Nephron progenitor cell (in vitro differentiated cells): ENCODE measurements at regions not wholly inside any gene's neighbourhood (a gene's known extent, or its start where the extent isn't known, plus 50 kb on each side); places are given as distances from the start of the nearest gene placed in this dataset.
A peak's percentile ranks its signal among the peaks of the same experiment; 100 is the strongest.

ENCODE experiments used
- DNase-seq: peaks from one replicate; pipeline ENCODE4 v3.0.0; 2021
- H3K27ac Mint-ChIP-seq: 2 replicates; pipeline ENCODE4 v1.8.0; 2021; ENCODE audit warnings: mild to moderate bottlenecking, moderate library complexity, mixed read lengths
- H3K27me3 Mint-ChIP-seq: 2 replicates; pipeline ENCODE4 v1.8.0; 2021; ENCODE audit warnings: mild to moderate bottlenecking, low read depth, mixed read lengths; ENCODE audit not compliant: poor library complexity
- H3K36me3 Mint-ChIP-seq: 2 replicates; pipeline ENCODE4 v1.8.0; 2021; ENCODE audit warnings: low read depth, mixed read lengths
- H3K4me1 Mint-ChIP-seq: 2 replicates; pipeline ENCODE4 v1.8.0; 2021; ENCODE audit warnings: mixed read lengths
- H3K4me3 Mint-ChIP-seq: 2 replicates; pipeline ENCODE4 v1.8.0; 2021; ENCODE audit warnings: mild to moderate bottlenecking, moderate library complexity, mixed read lengths
- H3K9me3 Mint-ChIP-seq: 2 replicates; pipeline ENCODE4 v1.8.0; 2021; ENCODE audit warnings: mild to moderate bottlenecking, moderate library complexity, mixed read lengths
- CTCF ChIP-seq: fragments of 200-600 bp; sonication (generic); IDR thresholded peaks from 2 replicates; pipeline ENCODE4 v1.5.0; 2021; ENCODE audit warnings: antibody characterized with exemption

DNA sequence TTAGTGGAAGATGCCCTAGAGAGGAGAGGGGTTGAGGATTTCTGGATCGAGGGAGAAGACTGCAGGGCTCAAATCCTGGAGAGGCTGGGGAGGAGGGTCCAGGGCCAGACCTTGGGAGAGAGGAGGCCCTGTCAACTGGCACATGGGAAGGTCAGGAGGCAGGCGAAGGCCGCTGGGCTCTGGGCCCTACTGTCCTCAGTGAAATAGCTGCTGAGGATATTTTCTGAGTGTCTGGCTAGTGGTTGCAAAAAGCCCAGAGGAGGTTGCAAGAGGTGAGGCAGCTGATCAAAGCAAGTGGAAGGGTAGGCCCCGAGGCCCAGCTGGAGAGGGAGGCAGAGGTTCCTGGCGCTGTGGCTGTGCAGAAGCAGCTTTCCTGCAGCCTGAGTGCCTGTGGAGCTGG, 103.4 kb upstream of the MLN start:
- Mint-ChIP-seq H3K27me3 (peaks cover 14% of the 10 kb centered on the region), H3K36me3 (no peaks in the 10 kb centered on the region), H3K27ac (no peak overlapping the region), H3K4me3 (no peak overlapping the region), H3K9me3 (no peaks in the 10 kb centered on the region), H3K4me1 (peaks cover 73% of the 10 kb centered on the region)
- no peak for DNase-seq
- TF ChIP-seq CTCF: no peak

GRCh38 chr6:33906439-33906838, 102.6 kb upstream of the MLN start:
- no peaks in the 10 kb centered on the region for H3K36me3 Mint-ChIP-seq
- no peaks in the 10 kb centered on the region for H3K9me3 Mint-ChIP-seq
- no peak overlapping the region for H3K27ac Mint-ChIP-seq
- no peak for DNase-seq
- peaks cover 73% of the 10 kb centered on the region for H3K4me1 Mint-ChIP-seq
- no peak overlapping the region for H3K4me3 Mint-ChIP-seq
- peaks cover 14% of the 10 kb centered on the region for H3K27me3 Mint-ChIP-seq
- no peak for TF ChIP-seq CTCF

GRCh38 chr6:33905071-33905609, 101.3 kb upstream of the MLN start:
- H3K4me3 Mint-ChIP-seq: no peak overlapping the region
- H3K27ac Mint-ChIP-seq: no peak overlapping the region
- H3K4me1 Mint-ChIP-seq: peaks cover 78% of the 10 kb centered on the region

DNA sequence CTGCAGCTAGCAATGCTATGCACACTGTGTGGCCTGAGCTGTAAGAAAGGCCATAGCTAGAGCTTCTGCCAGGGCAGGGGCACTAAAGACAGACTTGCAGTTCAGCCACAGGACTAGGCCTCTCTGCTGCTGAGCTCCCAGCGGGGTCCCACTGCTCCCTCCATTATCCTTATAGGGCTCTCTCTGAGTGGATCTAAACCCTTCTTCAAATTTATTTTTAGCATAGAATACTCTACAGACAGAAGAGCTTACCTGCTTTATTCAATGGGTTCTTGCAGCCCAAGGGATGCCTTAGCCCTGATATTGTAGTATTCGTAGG, 100.9 kb upstream of the MLN start:
- Mint-ChIP-seq H3K36me3 (no peaks in the 10 kb centered on the region), H3K4me3 (no peak overlapping the region), H3K27me3 (peaks cover 14% of the 10 kb centered on the region), H3K4me1 (peaks cover 80% of the 10 kb centered on the region), H3K9me3 (no peaks in the 10 kb centered on the region), H3K27ac (no peak overlapping the region)
- no peak for DNase-seq
- TF ChIP-seq CTCF: no peak

More at GRCh38 chr6:33905071-33905609, 101.3 kb upstream of the MLN start:
- H3K27me3 Mint-ChIP-seq: peaks cover 14% of the 10 kb centered on the region
- TF ChIP-seq CTCF: no peak
- DNase-seq: no peak
- no peaks in the 10 kb centered on the region for H3K9me3 Mint-ChIP-seq
- no peaks in the 10 kb centered on the region for H3K36me3 Mint-ChIP-seq

DNA sequence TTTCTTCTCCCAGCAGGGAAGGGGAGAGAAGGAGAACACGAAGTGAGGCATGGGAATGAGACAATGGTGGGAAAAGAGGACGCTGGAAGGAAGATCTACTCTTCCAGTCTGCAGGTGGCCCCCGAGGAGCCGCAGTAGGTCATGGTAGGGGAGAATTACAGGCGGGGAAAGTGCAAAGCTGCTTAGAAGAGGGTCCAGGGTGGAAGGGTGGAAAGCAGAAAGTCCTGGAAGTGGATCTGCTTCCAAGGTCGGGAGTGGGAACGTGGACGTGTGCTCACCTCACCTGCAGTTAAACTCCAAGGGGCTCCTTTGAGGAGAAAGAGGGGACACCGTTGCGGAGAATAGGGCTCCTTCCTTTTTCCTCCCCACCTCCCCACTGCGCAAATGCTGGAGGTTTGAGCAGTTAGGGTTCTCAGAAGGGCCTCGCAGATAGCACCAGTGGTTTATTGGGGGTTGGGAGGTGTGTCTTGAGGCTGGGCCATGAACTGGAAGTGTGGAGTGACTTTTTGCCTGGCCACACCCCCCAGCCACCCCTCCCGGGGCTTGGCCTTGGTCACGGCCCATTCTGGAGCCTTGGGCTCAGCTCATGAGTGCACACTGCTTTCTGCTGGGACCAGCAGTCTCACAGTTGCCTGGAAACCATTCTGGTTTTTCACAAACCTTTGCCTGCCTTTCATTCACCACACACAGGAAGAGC, 100.4 kb upstream of the MLN start:
- Mint-ChIP-seq H3K36me3 (no peaks in the 10 kb centered on the region), H3K27ac (no peak overlapping the region), H3K9me3 (no peaks in the 10 kb centered on the region), H3K27me3 (peaks cover 14% of the 10 kb centered on the region), H3K4me3 (no peak overlapping the region), H3K4me1 (peaks cover 80% of the 10 kb centered on the region)
- TF ChIP-seq CTCF: no peak
- peak; percentile 26 for DNase-seq

DNA sequence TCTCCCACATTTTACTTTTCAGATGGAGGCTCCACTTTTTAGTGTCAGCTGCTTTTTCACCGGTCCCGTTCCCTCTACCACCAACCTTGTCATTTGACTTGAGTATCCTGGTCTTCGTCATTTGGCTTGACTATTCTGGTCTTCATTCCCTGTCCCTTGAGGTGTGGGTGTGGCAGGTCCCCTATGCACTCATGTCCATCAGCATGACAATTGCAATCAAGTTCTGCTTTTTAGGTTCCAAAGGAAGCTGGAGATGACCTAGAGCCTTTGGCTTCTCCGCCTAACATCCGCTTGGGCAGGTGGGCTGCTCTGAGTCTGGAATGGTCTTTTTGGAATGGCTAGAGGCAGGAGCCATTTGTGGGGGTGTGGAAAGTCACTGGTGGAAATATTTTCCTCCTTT, 99.8 kb upstream of the MLN start:
- Mint-ChIP-seq H3K4me1 (peaks cover 75% of the 10 kb centered on the region), H3K36me3 (no peaks in the 10 kb centered on the region), H3K4me3 (no peak overlapping the region), H3K27me3 (peaks cover 14% of the 10 kb centered on the region), H3K27ac (peak overlapping the region; percentile 21), H3K9me3 (no peaks in the 10 kb centered on the region)
- no peak for DNase-seq
- TF ChIP-seq CTCF: no peak
